ENCODE measurements at regions not wholly inside any gene's neighbourhood (a gene's known extent, or its start where the extent isn't known, plus 50 kb on each side); places are given as distances from the start of the nearest gene placed in this dataset.
A peak's percentile ranks its signal among the peaks of the same experiment; 100 is the strongest.

DNA sequence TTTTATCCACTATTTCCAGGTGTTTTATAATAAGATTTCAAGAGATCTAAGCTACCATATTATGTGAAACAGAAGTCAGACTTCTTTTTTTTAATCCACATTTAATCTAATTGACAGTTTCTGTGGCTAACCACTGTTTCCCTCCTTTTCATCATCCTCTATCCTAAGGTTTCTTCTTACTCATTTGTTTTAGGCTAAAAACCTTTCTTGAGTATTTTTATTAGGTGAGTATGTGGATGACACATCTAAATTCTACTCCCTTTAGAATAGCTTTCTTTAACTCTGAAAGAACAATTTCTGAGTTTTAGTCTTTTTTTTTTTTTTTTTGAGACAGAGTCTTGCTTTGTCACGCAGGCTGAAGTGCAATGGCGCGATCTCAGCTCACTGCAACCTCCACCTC, 62.7 kb downstream of the NPY start:
- BruUV-seq (replicated peaks): no TSS peak
- Histone ChIP-seq H3K27me3 (ENCODE audit: low read length) (no peaks in the 10 kb centered on the region; the same call in 1 of the 2 replicates), H3K9me2 (replicated peaks; ENCODE audit: low read length) (no peaks in the 10 kb centered on the region), H2AFZ (ENCODE audit: low read length) (no peak overlapping the region), H3K27ac (ENCODE audit: low read length) (0 out of 2 replicates have a peak overlapping the region, but pooled peaks have one; percentile 3), H3K9ac (ENCODE audit: low read length) (no peak overlapping the region), H3K4me2 (ENCODE audit: low read length) (no peak overlapping the region), H3F3A (ENCODE audit: low read length, unreplicated experiment) (no peaks in the 10 kb centered on the region), H4K20me1 (ENCODE audit: low read length) (no peaks in the 10 kb centered on the region), H3K36me3 (ENCODE audit: low read depth, low read length) (no peaks in the 10 kb centered on the region), H3K4me3 (ENCODE audit: low read length) (no peak overlapping the region), H3K79me2 (ENCODE audit: low read length) (no peaks in the 10 kb centered on the region), H3K9me3 (ENCODE audit: low read length) (no peaks in the 10 kb centered on the region), H3K4me1 (ENCODE audit: insufficient read depth, low read length) (peaks cover 4% of the 10 kb centered on the region; the same call in 1 of the 2 replicates)
- CTCF ChIA-PET: interaction anchor here (0.6 kb wide), 1 partner anchor 564 kb away, joined by 3 read pairs; no protein-coding TSS in a partner anchor
- POLR2A ChIA-PET (ENCODE audit: unreplicated experiment): no interaction called here
- DNase-seq (peak; percentile 11), ATAC-seq (no peak)
- intact Hi-C loops (cut with micrococcal nuclease): no loop called here
- TF ChIP-seq, protein P1, sequence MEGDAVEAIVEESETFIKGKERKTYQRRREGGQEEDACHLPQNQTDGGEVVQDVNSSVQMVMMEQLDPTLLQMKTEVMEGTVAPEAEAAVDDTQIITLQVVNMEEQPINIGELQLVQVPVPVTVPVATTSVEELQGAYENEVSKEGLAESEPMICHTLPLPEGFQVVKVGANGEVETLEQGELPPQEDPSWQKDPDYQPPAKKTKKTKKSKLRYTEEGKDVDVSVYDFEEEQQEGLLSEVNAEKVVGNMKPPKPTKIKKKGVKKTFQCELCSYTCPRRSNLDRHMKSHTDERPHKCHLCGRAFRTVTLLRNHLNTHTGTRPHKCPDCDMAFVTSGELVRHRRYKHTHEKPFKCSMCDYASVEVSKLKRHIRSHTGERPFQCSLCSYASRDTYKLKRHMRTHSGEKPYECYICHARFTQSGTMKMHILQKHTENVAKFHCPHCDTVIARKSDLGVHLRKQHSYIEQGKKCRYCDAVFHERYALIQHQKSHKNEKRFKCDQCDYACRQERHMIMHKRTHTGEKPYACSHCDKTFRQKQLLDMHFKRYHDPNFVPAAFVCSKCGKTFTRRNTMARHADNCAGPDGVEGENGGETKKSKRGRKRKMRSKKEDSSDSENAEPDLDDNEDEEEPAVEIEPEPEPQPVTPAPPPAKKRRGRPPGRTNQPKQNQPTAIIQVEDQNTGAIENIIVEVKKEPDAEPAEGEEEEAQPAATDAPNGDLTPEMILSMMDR (conservative IDR thresholded peaks at IDR 0.05; ENCODE audit: low read depth, low read length): no peak
- TF ChIP-seq EZH2phosphoT487 (IDR thresholded peaks at IDR 0.05; ENCODE audit: borderline replicate concordance, low read length): no peak
- no peak for TF ChIP-seq EZH2 (IDR thresholded peaks at IDR 0.05; ENCODE audit: low read length, unreplicated experiment)

DNA sequence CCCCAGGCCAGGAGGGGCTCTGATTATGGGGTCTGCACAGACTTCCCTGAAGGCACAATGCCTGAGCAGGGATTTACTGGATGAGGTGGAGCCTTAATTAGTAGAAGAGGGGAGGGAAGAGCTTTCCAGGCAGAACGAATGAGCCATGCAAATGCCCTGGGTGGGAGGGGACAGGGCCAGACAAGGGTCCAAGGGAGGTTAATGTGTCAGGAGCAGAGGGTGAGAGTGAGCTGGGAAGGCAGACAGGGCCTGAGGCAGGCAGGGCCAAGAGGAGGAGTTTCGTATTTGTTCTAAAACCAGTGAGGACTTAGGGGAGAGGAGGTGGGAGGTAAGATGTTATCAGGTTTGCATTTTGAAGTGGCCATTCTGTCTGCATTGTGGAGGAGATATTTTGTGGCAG, 65.3 kb downstream of the NPY start:
- Histone ChIP-seq H3K4me2 (ENCODE audit: low read length) (no peak overlapping the region), H3K36me3 (ENCODE audit: low read depth, low read length) (no peaks in the 10 kb centered on the region), H4K20me1 (ENCODE audit: low read length) (no peaks in the 10 kb centered on the region), H3K9me2 (replicated peaks; ENCODE audit: low read length) (no peaks in the 10 kb centered on the region), H3K79me2 (ENCODE audit: low read length) (no peaks in the 10 kb centered on the region), H2AFZ (ENCODE audit: low read length) (no peak overlapping the region), H3K9me3 (ENCODE audit: low read length) (no peaks in the 10 kb centered on the region), H3K4me1 (ENCODE audit: insufficient read depth, low read length) (peaks cover 4% of the 10 kb centered on the region; the same call in 1 of the 2 replicates), H3K9ac (ENCODE audit: low read length) (no peak overlapping the region), H3F3A (ENCODE audit: low read length, unreplicated experiment) (no peaks in the 10 kb centered on the region), H3K27me3 (ENCODE audit: low read length) (no peaks in the 10 kb centered on the region; the same call in 1 of the 2 replicates), H3K27ac (ENCODE audit: low read length) (no peak overlapping the region), H3K4me3 (ENCODE audit: low read length) (no peak overlapping the region)
- ChIA-PET POLR2A (ENCODE audit: unreplicated experiment) (no interaction called here), CTCF (no interaction called here)
- TF ChIP-seq, protein P1 (conservative IDR thresholded peaks at IDR 0.05; ENCODE audit: low read depth, low read length): no peak
- TF ChIP-seq EZH2phosphoT487 (IDR thresholded peaks at IDR 0.05; ENCODE audit: borderline replicate concordance, low read length): no peak
- TF ChIP-seq EZH2 (IDR thresholded peaks at IDR 0.05; ENCODE audit: low read length, unreplicated experiment): no peak
- BruUV-seq (replicated peaks): no TSS peak
- ATAC-seq: no peak
- no peak for DNase-seq
- intact Hi-C loops (cut with micrococcal nuclease): no loop called here

DNA sequence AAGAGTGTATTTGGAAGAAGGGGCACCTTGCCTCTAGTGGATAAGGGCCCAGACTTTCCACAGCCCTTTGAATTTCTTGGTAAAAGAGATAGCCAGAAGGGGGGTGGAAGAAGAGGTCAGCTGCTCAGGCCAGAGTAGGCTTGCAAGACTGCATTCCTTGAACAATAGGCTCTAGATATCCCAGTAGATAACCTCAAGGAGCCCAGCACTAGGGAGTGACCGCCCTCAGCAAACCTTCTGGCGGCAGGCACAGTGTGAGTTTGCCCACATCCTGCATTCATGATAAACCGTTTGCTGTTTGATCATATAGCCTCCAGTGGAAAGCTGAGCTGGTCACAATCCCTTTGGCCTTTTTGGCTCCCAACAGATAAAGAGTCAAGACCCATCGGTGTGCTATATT, 70.5 kb downstream of the NPY start:
- no peaks in the 10 kb centered on the region for H4K20me1 ChIP-seq (ENCODE audit: low read length)
- H3K9ac ChIP-seq (ENCODE audit: low read length): no peak overlapping the region
- H3K9me3 ChIP-seq (ENCODE audit: low read length): no peaks in the 10 kb centered on the region
- H3K27ac ChIP-seq (ENCODE audit: low read length): no peak overlapping the region
- H3K9me2 ChIP-seq (replicated peaks; ENCODE audit: low read length): no peaks in the 10 kb centered on the region
- ATAC-seq: no peak
- no peaks in the 10 kb centered on the region for H3K4me1 ChIP-seq (ENCODE audit: insufficient read depth, low read length)
- H3K79me2 ChIP-seq (ENCODE audit: low read length): no peaks in the 10 kb centered on the region
- H2AFZ ChIP-seq (ENCODE audit: low read length): no peak overlapping the region
- TF ChIP-seq, protein P1 (conservative IDR thresholded peaks at IDR 0.05; ENCODE audit: low read depth, low read length): no peak
- TF ChIP-seq EZH2phosphoT487 (IDR thresholded peaks at IDR 0.05; ENCODE audit: borderline replicate concordance, low read length) (no peak), EZH2 (IDR thresholded peaks at IDR 0.05; ENCODE audit: low read length, unreplicated experiment) (no peak)
- no peaks in the 10 kb centered on the region for H3K36me3 ChIP-seq (ENCODE audit: low read depth, low read length)
- H3K4me2 ChIP-seq (ENCODE audit: low read length): no peak overlapping the region
- DNase-seq: no peak
- CTCF ChIA-PET: no interaction called here
- intact Hi-C loops (cut with micrococcal nuclease): no loop called here
- POLR2A ChIA-PET (ENCODE audit: unreplicated experiment): no interaction called here
- no peaks in the 10 kb centered on the region for H3F3A ChIP-seq (ENCODE audit: low read length, unreplicated experiment)
- BruUV-seq (replicated peaks): no TSS peak
- H3K27me3 ChIP-seq (ENCODE audit: low read length): peaks cover 4% of the 10 kb centered on the region; the same call in 1 of the 2 replicates
- H3K4me3 ChIP-seq (ENCODE audit: low read length): no peak overlapping the region

Measured in PC-3 (cell line).